HG03575 (cell line): ENCODE measurements at regions not wholly inside any gene's neighbourhood (a gene's known extent, or its start where the extent isn't known, plus 50 kb on each side); places are given as distances from the start of the nearest gene placed in this dataset.
"Not testable (repeated sequence)": the region's sequence is repeated elsewhere in the genome, so short reads cannot be mapped to it uniquely, and the experiment has no call there.

Experiments
- ATAC-seq: cut with Tn5 transposase; IDR thresholded peaks from one replicate; pipeline ENCODE4 v1.9.1; 2021; ENCODE audit not compliant: unreplicated experiment, insufficient number of reproducible peaks, low FRiP score; ENCODE audit errors: extremely low read depth

DNA sequence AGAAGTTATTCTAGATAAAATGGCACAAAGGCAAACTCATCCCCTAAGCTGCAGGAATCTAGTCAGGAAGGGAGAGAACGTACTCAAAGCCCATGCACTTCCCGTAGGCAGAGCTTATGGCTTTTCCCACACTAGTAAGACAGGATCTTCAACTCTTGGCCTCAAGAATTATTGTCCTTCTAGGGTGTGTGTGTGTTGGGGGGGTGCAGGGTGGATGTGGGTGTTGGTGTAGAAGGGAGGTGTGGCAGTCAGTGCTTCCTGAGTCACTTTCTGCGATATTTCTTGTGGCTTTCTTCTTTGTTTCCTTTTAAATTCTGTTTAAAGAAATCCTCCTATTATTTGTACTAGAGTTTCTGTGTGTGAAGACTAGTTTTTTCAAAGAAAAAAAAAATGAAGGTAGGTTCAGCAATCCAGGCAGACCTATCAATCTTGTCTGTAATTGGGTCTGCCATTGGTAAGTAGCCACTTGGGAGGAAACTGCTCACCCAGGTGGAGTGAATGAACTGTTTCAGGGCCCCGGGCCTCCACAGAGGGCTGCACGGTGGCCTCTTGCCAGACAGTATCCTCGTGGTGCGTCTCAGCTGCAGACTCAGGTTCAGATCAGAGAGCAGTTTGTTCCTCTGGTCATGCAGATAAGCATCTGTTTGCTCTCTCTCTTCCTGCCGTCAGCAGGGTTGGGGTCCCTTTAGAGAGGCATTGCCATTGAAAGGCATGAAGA, 131.9 kb downstream of the NPR3 start:
- ATAC-seq, result no peak

DNA sequence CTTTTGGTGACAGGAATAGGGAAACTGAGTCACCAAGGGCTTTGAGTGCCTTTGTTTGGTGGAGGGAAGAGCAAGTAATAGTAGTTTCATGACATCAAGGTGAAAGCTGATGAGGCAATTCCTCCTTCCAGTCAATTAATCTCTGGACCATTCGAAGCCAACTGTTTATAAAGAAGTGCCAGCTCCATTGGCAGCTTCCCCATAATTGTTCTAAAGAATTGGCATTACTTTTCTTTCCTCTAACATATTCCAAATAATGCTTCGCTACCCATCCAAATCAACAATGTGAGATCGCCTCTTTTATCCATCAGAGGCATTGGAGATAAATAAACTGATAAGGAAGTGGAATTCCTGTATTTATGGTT, 132.4 kb downstream of the NPR3 start:
- no peak for ATAC-seq

DNA sequence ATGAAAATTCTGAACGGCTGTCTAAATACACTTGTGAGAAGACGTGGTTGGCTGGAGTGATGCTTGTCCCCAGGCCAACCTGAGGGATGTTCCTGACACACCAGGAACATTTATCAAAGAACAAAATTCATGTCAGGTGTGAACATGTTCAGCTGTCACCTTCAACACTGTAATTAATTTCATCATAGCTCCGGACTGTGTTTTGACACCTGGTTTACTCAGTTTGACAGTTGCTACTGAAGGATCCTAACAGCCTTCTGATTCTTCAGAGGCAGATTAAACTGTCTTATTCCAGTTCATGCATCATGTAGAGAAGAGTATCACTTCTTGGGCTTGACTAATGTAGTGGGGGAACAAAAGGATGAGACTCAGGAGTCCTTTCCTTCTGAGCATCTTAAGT, 134.1 kb downstream of the NPR3 start:
- no peak for ATAC-seq

- no peak for ATAC-seq
Observed at GRCh38 chr5:32848120-32848519, 137.0 kb downstream of the NPR3 start.

GRCh38 chr5:32848681-32849080, 137.6 kb downstream of the NPR3 start:
- ATAC-seq, result no peak

GRCh38 chr5:32850817-32851496, 139.8 kb downstream of the NPR3 start:
- ATAC-seq, result no peak

DNA sequence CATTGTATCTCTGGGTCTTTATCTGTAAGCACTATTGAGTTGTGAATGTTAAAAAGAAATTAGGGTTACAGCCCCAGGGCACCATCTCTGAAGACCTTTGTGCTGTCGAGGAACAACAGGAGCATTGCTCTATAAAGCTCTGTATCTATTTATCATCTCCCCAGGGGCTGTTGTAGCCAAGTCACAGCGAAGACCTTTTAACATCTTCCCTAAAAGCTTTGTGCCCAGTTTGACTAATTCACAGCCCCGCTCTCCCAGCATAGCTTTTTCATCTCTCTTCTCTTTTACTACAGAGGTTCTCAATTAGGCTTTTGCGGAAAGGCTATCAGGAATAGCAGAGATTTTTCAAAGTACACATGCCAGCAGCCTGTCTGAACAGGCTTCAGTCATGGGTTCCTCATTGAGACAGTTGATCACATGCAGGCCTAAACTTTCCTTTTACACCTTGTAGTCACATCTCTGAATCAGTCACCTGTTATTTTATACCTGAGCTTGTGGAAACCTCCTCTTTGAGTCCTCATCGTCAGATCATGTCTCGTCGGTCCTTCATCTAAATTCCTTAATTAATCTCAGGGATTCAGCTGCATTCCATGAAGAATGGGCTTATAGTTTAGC, 140.5 kb downstream of the NPR3 start:
- no peak for ATAC-seq

DNA sequence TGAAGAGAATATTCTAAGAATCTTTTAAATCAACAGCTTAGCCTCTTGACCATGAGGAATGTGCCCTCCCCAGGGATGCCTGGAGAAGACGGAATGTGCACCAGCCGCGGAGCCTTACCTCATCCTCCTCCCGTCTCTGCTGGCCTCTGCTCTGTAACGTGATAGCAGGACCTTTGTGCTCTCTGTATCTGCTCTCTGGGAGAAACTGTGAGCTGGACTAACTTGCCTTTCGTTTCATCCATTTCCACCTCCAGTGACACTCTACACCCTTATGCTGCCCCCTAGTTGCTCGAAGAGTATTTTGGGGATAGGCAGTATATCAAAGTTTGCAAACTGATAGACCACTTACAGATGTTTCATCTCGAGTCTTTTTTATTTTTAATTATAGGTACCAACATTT, 141.4 kb downstream of the NPR3 start:
- no peak for ATAC-seq

GRCh38 chr5:32852976-32853375, 141.9 kb downstream of the NPR3 start:
- no peak for ATAC-seq

GRCh38 chr5:32854473-32854872, 143.4 kb downstream of the NPR3 start:
- no peak for ATAC-seq

DNA sequence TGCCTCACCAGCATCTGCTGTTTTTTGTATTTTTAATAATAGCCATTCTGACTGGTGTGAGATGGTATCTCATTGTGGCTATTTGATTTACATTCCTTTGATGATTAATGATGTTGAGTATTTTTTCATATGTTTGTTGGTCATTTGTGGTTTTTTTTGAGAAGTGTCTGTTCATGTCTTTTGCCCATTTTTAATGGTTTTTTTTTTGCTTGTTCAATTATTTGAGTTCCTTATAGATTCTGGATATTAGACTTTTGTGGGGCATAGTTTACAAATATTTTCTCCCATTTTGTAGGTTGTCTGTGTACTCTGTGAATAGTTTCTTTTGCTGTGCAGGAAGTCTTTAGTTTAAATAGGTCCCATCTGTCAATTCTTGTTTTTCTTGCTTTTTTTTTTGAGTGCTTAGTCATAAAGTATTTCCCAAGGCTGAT, 148.1 kb downstream of the NPR3 start:
- no peak for ATAC-seq

GRCh38 chr5:32865475-32865874, 154.4 kb downstream of the NPR3 start:
- no peak for ATAC-seq

GRCh38 chr5:32866138-32866537, 155.0 kb downstream of the NPR3 start:
- ATAC-seq, result no peak

- ATAC-seq, result no peak
Observed at GRCh38 chr5:32869216-32869615, 158.1 kb downstream of the NPR3 start.

GRCh38 chr5:32876791-32877190, 165.7 kb downstream of the NPR3 start:
- no peak for ATAC-seq

- not testable (repeated sequence) for ATAC-seq
Observed at GRCh38 chr5:32879364-32879763, 168.2 kb downstream of the NPR3 start.

- no peak for ATAC-seq
Observed at GRCh38 chr5:32880796-32881195, 169.7 kb downstream of the NPR3 start.

GRCh38 chr5:32887390-32887789, 176.3 kb downstream of the NPR3 start:
- ATAC-seq, result no peak

DNA sequence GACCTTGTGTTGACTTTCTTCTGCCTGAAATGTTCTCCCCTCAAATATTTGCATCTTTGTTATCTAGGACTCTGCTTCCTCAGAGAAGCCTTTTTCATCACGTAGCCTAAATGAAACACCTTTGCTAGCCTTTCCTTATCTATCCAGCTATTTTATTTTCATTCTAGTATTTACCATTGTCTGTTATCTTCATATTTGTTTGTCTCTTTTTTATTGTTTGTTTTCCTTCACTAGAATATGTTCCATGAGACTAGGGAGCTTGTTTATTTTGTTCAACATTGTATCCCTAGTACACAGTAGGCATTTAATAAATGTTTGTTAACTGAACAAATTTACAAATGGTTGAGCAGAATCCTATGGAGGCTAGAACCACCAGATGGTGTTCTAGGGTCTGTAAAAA, 178.0 kb downstream of the NPR3 start:
- ATAC-seq, result no peak

DNA sequence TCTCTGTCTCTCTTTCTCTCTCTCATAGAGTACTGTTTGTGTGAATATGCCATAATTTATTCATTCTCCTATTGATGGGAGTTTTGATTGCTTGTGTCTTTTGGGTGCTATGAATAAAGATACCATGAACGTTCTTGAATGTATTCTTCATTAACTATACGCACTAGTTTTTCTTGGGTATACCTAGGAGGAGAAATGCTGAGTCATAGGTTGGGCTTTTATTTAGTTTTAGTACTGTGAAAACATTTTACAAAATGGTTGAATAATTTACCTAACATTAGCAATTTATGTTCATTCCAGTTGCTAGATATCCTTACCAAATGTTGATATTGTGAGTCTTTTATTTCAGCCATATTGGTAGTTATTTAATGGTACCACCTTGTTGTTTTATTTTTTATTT, 192.5 kb downstream of the NPR3 start:
- no peak for ATAC-seq
